ENCODE measurements at regions not wholly inside any gene's neighbourhood (a gene's known extent, or its start where the extent isn't known, plus 50 kb on each side); places are given as distances from the start of the nearest gene placed in this dataset.
"Not testable (repeated sequence)": the region's sequence is repeated elsewhere in the genome, so short reads cannot be mapped to it uniquely, and the experiment has no call there.

DNA sequence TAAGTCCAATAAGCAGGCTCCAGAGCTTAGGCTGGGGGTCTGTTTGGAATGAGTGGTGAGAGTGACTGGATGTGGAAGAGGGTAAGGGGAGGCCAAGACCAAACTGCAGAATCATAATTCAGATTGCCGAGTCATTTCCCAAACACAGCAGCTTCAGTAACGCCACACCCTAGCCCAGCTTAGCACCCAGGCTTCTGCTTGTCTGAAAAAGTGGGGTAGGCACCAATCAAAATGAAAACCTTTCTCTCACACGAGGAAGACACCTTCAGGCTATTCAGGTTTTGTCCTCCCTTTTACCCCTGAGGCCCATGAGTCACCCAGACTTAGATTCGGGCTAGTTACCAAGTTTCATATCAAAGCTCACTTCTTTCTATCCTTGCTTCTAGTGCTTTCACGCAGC lies 306.1 kb downstream of the DAD1 start:
- H3K4me3 ChIP-seq (ENCODE audit: low read depth in 2 of 2, low read length in 2 of 2): no peak overlapping the region
- no peaks in the 10 kb centered on the region for H3K36me3 ChIP-seq (ENCODE audit: control insufficient read depth, insufficient read depth, low read length)
- no peak for DNase-seq (ENCODE audit: low read depth, low spot score)
- H3K9me3 ChIP-seq (ENCODE audit: control insufficient read depth, insufficient read depth, low read depth, low read length): no peaks in the 10 kb centered on the region
- intact Hi-C loops (cut with micrococcal nuclease; ENCODE audit: unreplicated experiment): no loop called here
- no peak for TF ChIP-seq POLR2AphosphoS5 (IDR thresholded peaks at IDR 0.05; ENCODE audit: low read depth, low read length)
- TF ChIP-seq, protein P1, sequence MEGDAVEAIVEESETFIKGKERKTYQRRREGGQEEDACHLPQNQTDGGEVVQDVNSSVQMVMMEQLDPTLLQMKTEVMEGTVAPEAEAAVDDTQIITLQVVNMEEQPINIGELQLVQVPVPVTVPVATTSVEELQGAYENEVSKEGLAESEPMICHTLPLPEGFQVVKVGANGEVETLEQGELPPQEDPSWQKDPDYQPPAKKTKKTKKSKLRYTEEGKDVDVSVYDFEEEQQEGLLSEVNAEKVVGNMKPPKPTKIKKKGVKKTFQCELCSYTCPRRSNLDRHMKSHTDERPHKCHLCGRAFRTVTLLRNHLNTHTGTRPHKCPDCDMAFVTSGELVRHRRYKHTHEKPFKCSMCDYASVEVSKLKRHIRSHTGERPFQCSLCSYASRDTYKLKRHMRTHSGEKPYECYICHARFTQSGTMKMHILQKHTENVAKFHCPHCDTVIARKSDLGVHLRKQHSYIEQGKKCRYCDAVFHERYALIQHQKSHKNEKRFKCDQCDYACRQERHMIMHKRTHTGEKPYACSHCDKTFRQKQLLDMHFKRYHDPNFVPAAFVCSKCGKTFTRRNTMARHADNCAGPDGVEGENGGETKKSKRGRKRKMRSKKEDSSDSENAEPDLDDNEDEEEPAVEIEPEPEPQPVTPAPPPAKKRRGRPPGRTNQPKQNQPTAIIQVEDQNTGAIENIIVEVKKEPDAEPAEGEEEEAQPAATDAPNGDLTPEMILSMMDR (IDR thresholded peaks at IDR 0.05): no peak
- no peak for TF ChIP-seq SIN3A (IDR thresholded peaks at IDR 0.05; ENCODE audit: borderline replicate concordance, insufficient read depth, low read depth, low read length)
- no peak for TF ChIP-seq TCF7L2 (IDR thresholded peaks at IDR 0.05; ENCODE audit: low read depth, low read length)
- TF ChIP-seq, protein P2, sequence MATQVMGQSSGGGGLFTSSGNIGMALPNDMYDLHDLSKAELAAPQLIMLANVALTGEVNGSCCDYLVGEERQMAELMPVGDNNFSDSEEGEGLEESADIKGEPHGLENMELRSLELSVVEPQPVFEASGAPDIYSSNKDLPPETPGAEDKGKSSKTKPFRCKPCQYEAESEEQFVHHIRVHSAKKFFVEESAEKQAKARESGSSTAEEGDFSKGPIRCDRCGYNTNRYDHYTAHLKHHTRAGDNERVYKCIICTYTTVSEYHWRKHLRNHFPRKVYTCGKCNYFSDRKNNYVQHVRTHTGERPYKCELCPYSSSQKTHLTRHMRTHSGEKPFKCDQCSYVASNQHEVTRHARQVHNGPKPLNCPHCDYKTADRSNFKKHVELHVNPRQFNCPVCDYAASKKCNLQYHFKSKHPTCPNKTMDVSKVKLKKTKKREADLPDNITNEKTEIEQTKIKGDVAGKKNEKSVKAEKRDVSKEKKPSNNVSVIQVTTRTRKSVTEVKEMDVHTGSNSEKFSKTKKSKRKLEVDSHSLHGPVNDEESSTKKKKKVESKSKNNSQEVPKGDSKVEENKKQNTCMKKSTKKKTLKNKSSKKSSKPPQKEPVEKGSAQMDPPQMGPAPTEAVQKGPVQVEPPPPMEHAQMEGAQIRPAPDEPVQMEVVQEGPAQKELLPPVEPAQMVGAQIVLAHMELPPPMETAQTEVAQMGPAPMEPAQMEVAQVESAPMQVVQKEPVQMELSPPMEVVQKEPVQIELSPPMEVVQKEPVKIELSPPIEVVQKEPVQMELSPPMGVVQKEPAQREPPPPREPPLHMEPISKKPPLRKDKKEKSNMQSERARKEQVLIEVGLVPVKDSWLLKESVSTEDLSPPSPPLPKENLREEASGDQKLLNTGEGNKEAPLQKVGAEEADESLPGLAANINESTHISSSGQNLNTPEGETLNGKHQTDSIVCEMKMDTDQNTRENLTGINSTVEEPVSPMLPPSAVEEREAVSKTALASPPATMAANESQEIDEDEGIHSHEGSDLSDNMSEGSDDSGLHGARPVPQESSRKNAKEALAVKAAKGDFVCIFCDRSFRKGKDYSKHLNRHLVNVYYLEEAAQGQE (IDR thresholded peaks at IDR 0.05; ENCODE audit: insufficient read depth in 1 of 2, low read depth in 2 of 2, low read length in 1 of 2): no peak
- ATAC-seq: no peak
- BruUV-seq (replicated peaks): no TSS peak
- no peaks in the 10 kb centered on the region; the same call in 1 of the 2 replicates for H3K27me3 ChIP-seq (ENCODE audit: control insufficient read depth, insufficient read depth, low read length)
- in situ Hi-C loops (cut with HindIII; ENCODE audit: low pct_unique_long_range_greater_than_20kb, low sequenced_read_pairs): no loop called here
- no peaks in the 10 kb centered on the region for H3K4me1 ChIP-seq (ENCODE audit: control insufficient read depth, insufficient read depth, low read length)
- ChIA-PET CTCF (interaction anchor here (0.9 kb wide), 1 partner anchor 371 kb away, joined by 3 read pairs; no protein-coding TSS in a partner anchor), POLR2A (no interaction called here)
- H3K27ac ChIP-seq (ENCODE audit: low read length): no peak overlapping the region

DNA sequence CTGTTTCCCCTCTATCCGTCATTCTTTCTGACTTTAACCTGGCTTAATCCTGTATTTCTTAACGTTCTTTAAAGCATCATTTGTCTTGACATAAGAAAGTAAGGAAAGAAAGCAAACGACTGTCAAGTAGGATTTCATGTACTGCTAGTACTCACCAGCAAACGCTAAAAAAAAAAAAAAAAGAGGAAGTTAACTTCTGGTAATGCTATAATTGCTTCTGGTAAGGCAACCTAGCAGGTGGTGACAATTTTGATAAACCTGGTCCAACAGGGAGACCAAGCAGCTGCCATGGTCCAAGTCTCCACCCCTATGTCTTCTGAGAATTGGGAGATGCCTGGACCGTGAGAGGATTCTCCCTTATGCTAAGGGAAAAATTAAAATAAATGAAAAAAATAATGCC lies 306.6 kb downstream of the DAD1 start:
- ATAC-seq (no peak), DNase-seq (ENCODE audit: low read depth, low spot score) (no peak)
- in situ Hi-C loops (cut with HindIII; ENCODE audit: low pct_unique_long_range_greater_than_20kb, low sequenced_read_pairs) (no loop called here), intact Hi-C loops (cut with micrococcal nuclease; ENCODE audit: unreplicated experiment) (no loop called here)
- ChIA-PET CTCF (interaction anchor here (0.9 kb wide), 1 partner anchor 371 kb away, joined by 3 read pairs; no protein-coding TSS in a partner anchor), POLR2A (no interaction called here)
- Histone ChIP-seq H3K4me1 (ENCODE audit: control insufficient read depth, insufficient read depth, low read length) (no peaks in the 10 kb centered on the region), H3K27ac (ENCODE audit: low read length) (no peak overlapping the region), H3K36me3 (ENCODE audit: control insufficient read depth, insufficient read depth, low read length) (no peaks in the 10 kb centered on the region), H3K9me3 (ENCODE audit: control insufficient read depth, insufficient read depth, low read depth, low read length) (no peaks in the 10 kb centered on the region), H3K4me3 (ENCODE audit: low read depth in 2 of 2, low read length in 2 of 2) (no peak overlapping the region), H3K27me3 (ENCODE audit: control insufficient read depth, insufficient read depth, low read length) (no peaks in the 10 kb centered on the region; the same call in 1 of the 2 replicates)
- no peak for TF ChIP-seq SIN3A (IDR thresholded peaks at IDR 0.05; ENCODE audit: borderline replicate concordance, insufficient read depth, low read depth, low read length)
- TF ChIP-seq, protein P1 (IDR thresholded peaks at IDR 0.05): no peak
- no TSS peak for BruUV-seq (replicated peaks)

DNA sequence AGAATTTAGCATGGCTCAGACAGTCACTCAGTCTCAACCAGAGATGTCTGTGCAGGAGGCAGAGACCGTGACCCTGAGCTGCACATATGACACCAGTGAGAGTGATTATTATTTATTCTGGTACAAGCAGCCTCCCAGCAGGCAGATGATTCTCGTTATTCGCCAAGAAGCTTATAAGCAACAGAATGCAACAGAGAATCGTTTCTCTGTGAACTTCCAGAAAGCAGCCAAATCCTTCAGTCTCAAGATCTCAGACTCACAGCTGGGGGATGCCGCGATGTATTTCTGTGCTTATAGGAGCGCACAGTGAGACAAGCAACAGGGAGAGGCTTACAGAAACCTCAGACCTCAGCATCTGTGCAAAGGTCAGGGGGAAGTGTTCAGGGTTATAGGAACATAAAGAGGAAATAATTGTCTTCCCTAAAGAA lies 307.6 kb downstream of the DAD1 start:
- ATAC-seq; H3K27me3 ChIP-seq (ENCODE audit: control insufficient read depth, insufficient read depth, low read length); CTCF ChIA-PET; H3K27ac ChIP-seq (ENCODE audit: low read length); H3K4me3 ChIP-seq (ENCODE audit: low read depth in 2 of 2, low read length in 2 of 2); H3K9me3 ChIP-seq (ENCODE audit: control insufficient read depth, insufficient read depth, low read depth, low read length); BruUV-seq (replicated peaks); intact Hi-C loops (cut with micrococcal nuclease; ENCODE audit: unreplicated experiment); H3K4me1 ChIP-seq (ENCODE audit: control insufficient read depth, insufficient read depth, low read length); in situ Hi-C loops (cut with HindIII; ENCODE audit: low pct_unique_long_range_greater_than_20kb, low sequenced_read_pairs); H3K36me3 ChIP-seq (ENCODE audit: control insufficient read depth, insufficient read depth, low read length); DNase-seq (ENCODE audit: low read depth, low spot score): not testable (repeated sequence)
- POLR2A ChIA-PET: interaction anchor here (0.8 kb wide), 1 partner anchor 280 kb away, joined by 3 read pairs; no protein-coding TSS in a partner anchor
